Neural progenitor cell (in vitro differentiated cells): ENCODE measurements at regions not wholly inside any gene's neighbourhood (a gene's known extent, or its start where the extent isn't known, plus 50 kb on each side); places are given as distances from the start of the nearest gene placed in this dataset.

Experiments
- EZH2 ChIP-seq: fragments of 200-600 bp; sonication (generic); IDR thresholded peaks from 2 replicates; pipeline ENCODE4 v1.6.1; 2017; ENCODE audit warnings: antibody characterized with exemption, mild to moderate bottlenecking, moderate library complexity
- EZH2phosphoT487 ChIP-seq: fragments of 200-600 bp; sonication (generic); IDR thresholded peaks from 2 replicates; pipeline ENCODE4 v1.6.1; 2017; ENCODE audit warnings: antibody characterized with exemption
- TF ChIP-seq, protein P1 (sequence below): fragments of 200-600 bp; sonication (generic); IDR thresholded peaks from 2 replicates; pipeline ENCODE4 v1.5.1; 2017; ENCODE audit warnings: antibody characterized with exemption, mild to moderate bottlenecking

GRCh38 chr3:168342946-168343850 is 247.5 kb upstream of the GOLIM4 start:
- TF ChIP-seq, protein P1, sequence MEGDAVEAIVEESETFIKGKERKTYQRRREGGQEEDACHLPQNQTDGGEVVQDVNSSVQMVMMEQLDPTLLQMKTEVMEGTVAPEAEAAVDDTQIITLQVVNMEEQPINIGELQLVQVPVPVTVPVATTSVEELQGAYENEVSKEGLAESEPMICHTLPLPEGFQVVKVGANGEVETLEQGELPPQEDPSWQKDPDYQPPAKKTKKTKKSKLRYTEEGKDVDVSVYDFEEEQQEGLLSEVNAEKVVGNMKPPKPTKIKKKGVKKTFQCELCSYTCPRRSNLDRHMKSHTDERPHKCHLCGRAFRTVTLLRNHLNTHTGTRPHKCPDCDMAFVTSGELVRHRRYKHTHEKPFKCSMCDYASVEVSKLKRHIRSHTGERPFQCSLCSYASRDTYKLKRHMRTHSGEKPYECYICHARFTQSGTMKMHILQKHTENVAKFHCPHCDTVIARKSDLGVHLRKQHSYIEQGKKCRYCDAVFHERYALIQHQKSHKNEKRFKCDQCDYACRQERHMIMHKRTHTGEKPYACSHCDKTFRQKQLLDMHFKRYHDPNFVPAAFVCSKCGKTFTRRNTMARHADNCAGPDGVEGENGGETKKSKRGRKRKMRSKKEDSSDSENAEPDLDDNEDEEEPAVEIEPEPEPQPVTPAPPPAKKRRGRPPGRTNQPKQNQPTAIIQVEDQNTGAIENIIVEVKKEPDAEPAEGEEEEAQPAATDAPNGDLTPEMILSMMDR, result no peak
- TF ChIP-seq EZH2phosphoT487 (no peak), EZH2 (no peak)
